SK-N-MC (cell line): ENCODE measurements at regions not wholly inside any gene's neighbourhood (a gene's known extent, or its start where the extent isn't known, plus 50 kb on each side); places are given as distances from the start of the nearest gene placed in this dataset.

Experiments used
- DNase-seq: peaks from one replicate; pipeline ENCODE4 v3.0.0-alpha.2; 2011; ENCODE audit warnings: low read depth, low spot score
- H3K27ac ChIP-seq: fragments of 200-600 bp; sonication (generic); 2 replicates; pipeline ENCODE4 v1.5.1; 2016; ENCODE audit warnings: mixed run types
- H3K36me3 ChIP-seq: fragments of 200-600 bp; sonication (generic); 2 replicates; pipeline ENCODE4 v1.6.1; 2017; ENCODE audit warnings: antibody characterized with exemption, low read length, mixed read lengths; ENCODE audit not compliant: insufficient read depth
- H3K4me3 ChIP-seq: fragments of 200-600 bp; sonication (generic); 2 replicates; pipeline ENCODE4 v1.5.1; 2016
- H3K9ac ChIP-seq: fragments of 200-600 bp; sonication (generic); 2 replicates; pipeline ENCODE4 v1.8.0; 2017; ENCODE audit warnings: mixed run types, mixed read lengths; ENCODE audit not compliant: insufficient read length
- H3K9me3 ChIP-seq: fragments of 200-600 bp; sonication (generic); 2 replicates; pipeline ENCODE4 v1.6.1; 2017; ENCODE audit warnings: low read depth, mild to moderate bottlenecking, antibody characterized with exemption, low read length, moderate library complexity, mixed read lengths
- EZH2 ChIP-seq: fragments of 200-600 bp; sonication (generic); IDR thresholded peaks from one replicate; pipeline ENCODE4 v1.6.1; 2017; ENCODE audit warnings: antibody characterized with exemption
- FOXP2 ChIP-seq: optimal IDR thresholded peaks from 2 replicates; pipeline ENCODE3; 2011; ENCODE audit warnings: mild to moderate bottlenecking, moderate library complexity; ENCODE audit not compliant: insufficient read depth; ENCODE audit errors: extremely low read length, control extremely low read depth
- POLR2AphosphoS5 ChIP-seq: IDR thresholded peaks from 2 replicates; pipeline ENCODE4 v1.6.1; 2012; ENCODE audit warnings: mild to moderate bottlenecking, low read depth, low read length, borderline replicate concordance

- no peak overlapping the region for H3K4me3 ChIP-seq
- H3K9ac ChIP-seq, result no peak overlapping the region
- DNase-seq, result no peak
- TF ChIP-seq FOXP2 (no peak), POLR2AphosphoS5 (no peak), EZH2 (no peak)
- no peak overlapping the region for H3K27ac ChIP-seq
- H3K36me3 ChIP-seq, result no peaks in the 10 kb centered on the region
- H3K9me3 ChIP-seq, result peaks cover 8% of the 10 kb centered on the region; the same call in 1 of the 2 replicates
These were observed 978.8 kb upstream of the CDH9 start for GRCh38 chr5:28017178-28017577.

DNA sequence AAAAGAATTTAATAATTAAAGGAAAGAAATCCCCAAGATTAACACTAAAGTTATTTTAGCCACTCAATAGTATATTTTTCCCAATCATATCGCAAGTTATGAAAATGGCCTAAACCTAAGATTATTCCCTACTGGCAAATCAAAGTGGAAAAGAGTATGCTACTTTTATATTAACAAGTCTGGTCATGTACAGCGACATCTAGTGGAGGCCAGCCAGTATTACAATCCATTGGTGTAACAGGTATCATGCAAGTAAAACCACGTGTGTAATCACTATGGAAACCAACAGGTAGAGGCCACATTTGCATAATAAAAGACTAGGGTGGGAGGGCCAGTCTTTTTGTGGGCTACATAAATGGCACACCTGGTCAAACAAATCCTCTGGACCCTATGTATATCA is 976.4 kb upstream of the CDH9 start:
- no peak overlapping the region for H3K9ac ChIP-seq
- no peak overlapping the region for H3K27ac ChIP-seq
- no peak for DNase-seq
- H3K36me3 ChIP-seq, result no peaks in the 10 kb centered on the region
- H3K4me3 ChIP-seq, result no peak overlapping the region
- peaks cover 13% of the 10 kb centered on the region; the same call in 1 of the 2 replicates for H3K9me3 ChIP-seq
- TF ChIP-seq FOXP2, result no peak
- no peak for TF ChIP-seq POLR2AphosphoS5

DNA sequence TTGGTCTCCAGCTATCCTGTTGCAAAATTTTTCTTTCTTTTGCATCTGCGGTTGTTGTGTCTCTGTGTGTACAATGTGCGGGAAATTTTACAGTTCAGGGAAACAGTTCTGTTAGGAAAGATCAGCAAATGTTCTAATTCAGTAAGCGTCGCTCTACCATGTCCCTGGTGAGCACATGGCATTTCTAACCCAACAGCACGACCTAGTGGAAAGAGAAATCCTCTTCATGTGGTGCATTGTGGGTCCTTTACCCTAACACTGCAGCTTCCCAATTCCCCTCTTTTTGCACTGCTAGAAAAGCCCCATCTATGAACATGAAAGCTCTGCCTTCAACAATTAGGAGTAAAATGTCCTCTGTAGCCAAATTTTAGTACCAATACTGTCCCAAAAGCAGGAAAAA is 974.2 kb upstream of the CDH9 start:
- TF ChIP-seq FOXP2, result no peak
- TF ChIP-seq POLR2AphosphoS5, result no peak
- no peak for TF ChIP-seq EZH2
- Histone ChIP-seq H3K27ac (no peak overlapping the region), H3K9me3 (peaks cover 13% of the 10 kb centered on the region; the same call in 1 of the 2 replicates), H3K9ac (no peak overlapping the region), H3K36me3 (no peaks in the 10 kb centered on the region), H3K4me3 (no peak overlapping the region)
- no peak for DNase-seq

- Histone ChIP-seq H3K36me3 (no peaks in the 10 kb centered on the region), H3K4me3 (no peak overlapping the region), H3K9me3 (peaks cover 12% of the 10 kb centered on the region; the same call in 1 of the 2 replicates), H3K27ac (no peak overlapping the region), H3K9ac (no peak overlapping the region)
- no peak for TF ChIP-seq FOXP2
- TF ChIP-seq POLR2AphosphoS5, result no peak
- no peak for TF ChIP-seq EZH2
- DNase-seq, result no peak
These were observed 971.2 kb upstream of the CDH9 start for GRCh38 chr5:28009576-28009975.

DNA sequence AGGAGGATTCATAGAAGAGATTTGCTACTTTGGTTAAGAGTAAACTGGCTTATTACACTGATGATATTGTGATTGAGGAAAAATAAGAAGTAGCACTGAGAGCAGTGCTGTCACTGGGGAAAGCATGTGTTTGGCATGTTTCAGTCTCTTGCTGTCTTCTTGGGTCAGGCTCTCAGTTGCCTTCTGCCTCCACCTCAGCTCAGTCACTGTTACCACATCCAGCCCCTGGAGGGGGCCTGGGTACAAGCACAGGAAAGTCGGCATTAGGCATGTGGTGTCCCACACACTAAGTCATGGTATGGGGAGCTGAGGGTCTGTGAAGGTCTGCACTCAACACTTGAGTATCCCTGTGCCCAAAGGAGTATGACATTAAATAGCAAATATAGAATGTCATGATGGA is 958.3 kb upstream of the CDH9 start:
- Histone ChIP-seq H3K27ac (no peak overlapping the region), H3K36me3 (no peaks in the 10 kb centered on the region), H3K4me3 (no peak overlapping the region), H3K9ac (no peak overlapping the region), H3K9me3 (no peaks in the 10 kb centered on the region)
- DNase-seq, result no peak
- TF ChIP-seq POLR2AphosphoS5 (no peak), EZH2 (no peak), FOXP2 (no peak)

GRCh38 chr5:27995867-27996266 is 957.5 kb upstream of the CDH9 start:
- no peak overlapping the region for H3K9ac ChIP-seq
- no peak for TF ChIP-seq POLR2AphosphoS5
- TF ChIP-seq FOXP2, result no peak
- TF ChIP-seq EZH2, result no peak
- H3K27ac ChIP-seq, result no peak overlapping the region
- H3K4me3 ChIP-seq, result no peak overlapping the region
- H3K36me3 ChIP-seq, result no peaks in the 10 kb centered on the region
- no peak for DNase-seq
- H3K9me3 ChIP-seq, result no peaks in the 10 kb centered on the region

GRCh38 chr5:27978322-27978721 is 939.9 kb upstream of the CDH9 start:
- no peak overlapping the region for H3K27ac ChIP-seq
- no peak for DNase-seq
- H3K4me3 ChIP-seq, result no peak overlapping the region
- no peaks in the 10 kb centered on the region for H3K36me3 ChIP-seq
- no peak overlapping the region for H3K9ac ChIP-seq
- TF ChIP-seq FOXP2, result no peak
- no peaks in the 10 kb centered on the region for H3K9me3 ChIP-seq

DNA sequence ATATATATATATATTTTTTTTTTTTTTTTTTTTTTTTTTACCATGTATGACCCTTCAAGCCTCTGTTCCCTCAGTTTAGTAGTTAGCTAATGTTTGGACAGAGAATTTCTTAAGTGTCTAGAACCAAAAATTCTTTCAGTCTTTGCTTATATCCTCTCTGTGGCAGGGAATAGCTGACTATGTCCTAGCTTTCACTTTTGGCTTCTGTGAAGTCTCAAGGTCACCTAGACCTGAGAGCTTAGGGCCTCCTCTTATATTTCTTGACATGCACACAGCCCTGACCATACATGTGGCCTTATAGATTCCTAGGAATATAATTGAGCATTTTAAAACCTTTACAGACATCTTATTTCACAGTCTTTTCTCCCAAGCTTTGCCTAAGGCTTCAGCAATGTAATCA is 930.8 kb upstream of the CDH9 start:
- Histone ChIP-seq H3K36me3 (no peaks in the 10 kb centered on the region), H3K27ac (no peak overlapping the region), H3K9me3 (no peaks in the 10 kb centered on the region), H3K4me3 (no peak overlapping the region), H3K9ac (no peak overlapping the region)
- no peak for DNase-seq
- TF ChIP-seq EZH2, result no peak
- no peak for TF ChIP-seq POLR2AphosphoS5
- TF ChIP-seq FOXP2, result no peak

DNA sequence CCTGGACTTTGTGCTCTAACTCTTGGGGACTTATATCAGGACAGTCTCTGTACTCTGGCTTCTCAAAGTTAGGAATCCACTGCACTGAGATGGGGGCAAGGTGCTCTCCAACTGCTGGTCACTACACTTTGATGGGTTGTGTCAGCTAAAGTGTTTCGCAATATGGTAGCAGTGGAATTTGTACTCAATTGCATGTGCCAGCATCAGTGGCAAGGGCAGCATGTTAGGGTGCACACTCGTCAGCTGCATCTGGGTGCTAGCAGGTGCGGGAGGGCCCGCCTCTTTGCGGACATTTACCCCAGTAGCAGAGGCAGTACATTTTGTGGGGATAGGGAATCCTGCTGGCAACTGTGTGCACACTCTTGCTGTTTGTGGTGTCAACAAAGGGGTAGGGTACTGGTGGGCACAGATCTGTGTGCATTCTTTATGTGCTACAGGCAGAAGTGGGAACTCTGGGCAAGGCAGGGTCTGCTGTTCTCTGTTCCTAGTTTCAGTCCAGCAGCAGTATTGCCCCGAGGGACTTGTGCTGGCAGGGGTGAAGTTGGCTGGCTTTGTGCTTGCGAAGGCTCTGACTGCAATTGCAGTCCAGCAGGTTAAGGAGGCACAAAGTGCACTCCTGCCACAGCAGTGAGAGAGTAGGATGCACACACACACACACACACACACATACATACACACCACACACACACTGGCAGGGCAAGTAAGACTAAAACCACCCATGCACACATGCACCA is 924.8 kb upstream of the CDH9 start:
- Histone ChIP-seq H3K36me3 (no peaks in the 10 kb centered on the region), H3K27ac (no peak overlapping the region), H3K9ac (no peak overlapping the region), H3K9me3 (no peaks in the 10 kb centered on the region), H3K4me3 (no peak overlapping the region)
- TF ChIP-seq POLR2AphosphoS5 (no peak), FOXP2 (no peak), EZH2 (no peak)
- no peak for DNase-seq
